ENCODE measurements at regions not wholly inside any gene's neighbourhood (a gene's known extent, or its start where the extent isn't known, plus 50 kb on each side); places are given as distances from the start of the nearest gene placed in this dataset.

DNA sequence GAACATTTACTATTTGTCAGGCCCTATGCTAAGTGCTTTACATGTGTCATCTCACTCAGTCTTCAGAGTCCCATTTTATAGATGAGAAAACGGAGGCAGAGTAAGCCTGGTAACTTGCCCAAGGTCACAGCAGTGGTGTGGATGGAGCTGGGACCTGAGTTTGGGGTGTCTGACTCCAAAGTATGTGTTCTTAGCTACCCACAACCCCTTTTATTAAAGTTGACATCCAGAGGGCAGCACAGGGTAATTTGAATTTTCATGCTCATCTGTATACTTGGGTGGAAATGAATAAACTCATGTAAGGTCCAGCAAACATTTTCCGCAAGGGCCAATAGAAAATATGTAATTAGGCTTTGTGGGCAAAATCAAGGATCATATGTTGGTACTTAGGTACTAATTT, 93.4 kb upstream of the SLC25A48 start:
- Histone ChIP-seq H3K27ac (ENCODE audit: low read depth in 1 of 2, low read length in 2 of 2) (no peak overlapping the region), H3K9me3 (ENCODE audit: control insufficient read depth in 1 of 2, insufficient read depth in 1 of 2, low read length in 2 of 2) (peaks cover 0 to 3% of the 10 kb centered on the region in 2 experiments), H3K27me3 (ENCODE audit: control insufficient read depth in 1 of 2, insufficient read depth in 2 of 2, low read length in 2 of 2) (no peaks in the 10 kb centered on the region), H3K4me1 (ENCODE audit: insufficient read depth, low read length) (no peaks in the 10 kb centered on the region), H3K4me3 (ENCODE audit: low read length) (no peak overlapping the region), H3K36me3 (ENCODE audit: insufficient read depth, low read length) (no peaks in the 10 kb centered on the region)
- ATAC-seq (ENCODE audit: poor library complexity) (no peak), DNase-seq (no peak)
- no peaks in the 10 kb centered on the region for H3K4me1 Mint-ChIP-seq (ENCODE audit: low read depth)
- H3K27me3 Mint-ChIP-seq = peaks cover 5% of the 10 kb centered on the region
- no peaks in the 10 kb centered on the region for H3K36me3 Mint-ChIP-seq (ENCODE audit: low read depth)
- intact Hi-C loops (cut with DNase I, micrococcal nuclease) = no loop called here
- CTCF ChIA-PET = no interaction called here
- no peaks in the 10 kb centered on the region for H3K9me3 Mint-ChIP-seq
- H3K4me3 Mint-ChIP-seq = no peak overlapping the region
- H3K27ac Mint-ChIP-seq = no peak overlapping the region
- POLR2A ChIA-PET = no interaction called here
- TF ChIP-seq, protein P1, sequence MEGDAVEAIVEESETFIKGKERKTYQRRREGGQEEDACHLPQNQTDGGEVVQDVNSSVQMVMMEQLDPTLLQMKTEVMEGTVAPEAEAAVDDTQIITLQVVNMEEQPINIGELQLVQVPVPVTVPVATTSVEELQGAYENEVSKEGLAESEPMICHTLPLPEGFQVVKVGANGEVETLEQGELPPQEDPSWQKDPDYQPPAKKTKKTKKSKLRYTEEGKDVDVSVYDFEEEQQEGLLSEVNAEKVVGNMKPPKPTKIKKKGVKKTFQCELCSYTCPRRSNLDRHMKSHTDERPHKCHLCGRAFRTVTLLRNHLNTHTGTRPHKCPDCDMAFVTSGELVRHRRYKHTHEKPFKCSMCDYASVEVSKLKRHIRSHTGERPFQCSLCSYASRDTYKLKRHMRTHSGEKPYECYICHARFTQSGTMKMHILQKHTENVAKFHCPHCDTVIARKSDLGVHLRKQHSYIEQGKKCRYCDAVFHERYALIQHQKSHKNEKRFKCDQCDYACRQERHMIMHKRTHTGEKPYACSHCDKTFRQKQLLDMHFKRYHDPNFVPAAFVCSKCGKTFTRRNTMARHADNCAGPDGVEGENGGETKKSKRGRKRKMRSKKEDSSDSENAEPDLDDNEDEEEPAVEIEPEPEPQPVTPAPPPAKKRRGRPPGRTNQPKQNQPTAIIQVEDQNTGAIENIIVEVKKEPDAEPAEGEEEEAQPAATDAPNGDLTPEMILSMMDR (IDR thresholded peaks at IDR 0.05) = no peak

GRCh38 chr5:135740475-135740874, 94.0 kb upstream of the SLC25A48 start:
- Histone ChIP-seq H3K4me1 (ENCODE audit: insufficient read depth, low read length) (no peaks in the 10 kb centered on the region), H3K36me3 (ENCODE audit: insufficient read depth, low read length) (no peaks in the 10 kb centered on the region), H3K27ac (ENCODE audit: low read depth in 1 of 2, low read length in 2 of 2) (no peak overlapping the region), H3K9me3 (ENCODE audit: control insufficient read depth in 1 of 2, insufficient read depth in 1 of 2, low read length in 2 of 2) (no peaks in the 10 kb centered on the region), H3K4me3 (ENCODE audit: low read length) (no peak overlapping the region), H3K27me3 (ENCODE audit: control insufficient read depth in 1 of 2, insufficient read depth in 2 of 2, low read length in 2 of 2) (peaks cover 0 to 2% of the 10 kb centered on the region in 2 experiments)
- ChIA-PET CTCF (no interaction called here), POLR2A (interaction anchor here (1.0 kb wide), 1 partner anchor 9 kb away, joined by 3 read pairs; no protein-coding TSS in a partner anchor)
- TF ChIP-seq, protein P1 (IDR thresholded peaks at IDR 0.05) = no peak
- Mint-ChIP-seq H3K4me3 (no peak overlapping the region), H3K36me3 (ENCODE audit: low read depth) (no peaks in the 10 kb centered on the region), H3K27me3 (peaks cover 5% of the 10 kb centered on the region), H3K4me1 (ENCODE audit: low read depth) (no peaks in the 10 kb centered on the region), H3K27ac (no peak overlapping the region), H3K9me3 (no peaks in the 10 kb centered on the region)
- ATAC-seq (ENCODE audit: poor library complexity) (no peak), DNase-seq (no peak)
- intact Hi-C loops (cut with DNase I, micrococcal nuclease) = no loop called here

DNA sequence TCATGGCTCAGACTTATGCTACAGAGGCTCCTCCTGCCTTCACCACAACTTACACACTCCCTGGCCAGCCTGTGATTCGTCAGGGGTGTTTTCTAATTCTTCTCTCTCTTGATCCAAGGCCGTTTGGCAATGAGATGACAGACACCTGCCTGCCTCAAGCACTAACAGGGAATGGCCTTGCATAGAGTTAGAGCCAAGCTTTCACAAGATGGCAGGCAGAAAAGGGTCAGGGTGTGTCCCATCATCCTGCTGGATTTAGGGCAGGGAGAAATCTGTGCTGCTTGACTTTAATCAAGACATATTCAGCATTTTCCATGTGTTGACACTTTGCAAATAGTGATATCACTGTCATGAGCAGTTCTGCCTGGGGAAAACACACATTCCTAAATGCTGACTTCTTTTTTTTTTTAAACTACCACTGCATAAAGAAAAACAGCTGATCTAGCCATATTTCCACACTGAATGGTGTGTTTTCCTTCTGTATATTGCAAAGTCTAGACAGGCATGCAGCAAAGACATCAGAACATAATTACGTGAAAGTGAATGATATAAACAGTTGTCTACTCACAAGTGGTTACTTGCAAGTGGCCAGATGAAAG, 95.0 kb upstream of the SLC25A48 start:
- Histone ChIP-seq H3K36me3 (ENCODE audit: insufficient read depth, low read length) (no peaks in the 10 kb centered on the region), H3K4me1 (ENCODE audit: insufficient read depth, low read length) (no peaks in the 10 kb centered on the region), H3K27me3 (ENCODE audit: control insufficient read depth in 1 of 2, insufficient read depth in 2 of 2, low read length in 2 of 2) (peaks cover 0 to 2% of the 10 kb centered on the region in 2 experiments), H3K4me3 (ENCODE audit: low read length) (no peak overlapping the region), H3K27ac (ENCODE audit: low read depth in 1 of 2, low read length in 2 of 2) (no peak overlapping the region), H3K9me3 (ENCODE audit: control insufficient read depth in 1 of 2, insufficient read depth in 1 of 2, low read length in 2 of 2) (no peaks in the 10 kb centered on the region)
- Mint-ChIP-seq H3K36me3 (ENCODE audit: low read depth) (no peaks in the 10 kb centered on the region), H3K27ac (no peak overlapping the region), H3K4me1 (ENCODE audit: low read depth) (no peaks in the 10 kb centered on the region), H3K9me3 (no peaks in the 10 kb centered on the region), H3K4me3 (no peak overlapping the region), H3K27me3 (peaks cover 5% of the 10 kb centered on the region)
- CTCF ChIA-PET = no interaction called here
- intact Hi-C loops (cut with DNase I, micrococcal nuclease) = no loop called here
- ATAC-seq (ENCODE audit: poor library complexity) (no peak), DNase-seq (no peak)
- POLR2A ChIA-PET = interaction anchor here (1.0 kb wide), 1 partner anchor 8 kb away, joined by 3 read pairs; no protein-coding TSS in a partner anchor
- TF ChIP-seq, protein P1 (IDR thresholded peaks at IDR 0.05) = no peak

Data from CD4-positive, alpha-beta T cell (primary cell).